Osteocyte (in vitro differentiated cells): ENCODE measurements at regions not wholly inside any gene's neighbourhood (a gene's known extent, or its start where the extent isn't known, plus 50 kb on each side); places are given as distances from the start of the nearest gene placed in this dataset.

Experiments used
- DNase-seq: peaks from one replicate; pipeline ENCODE4 v3.0.0; 2021; ENCODE audit warnings: mixed read lengths; ENCODE audit not compliant: unreplicated experiment; ENCODE audit errors: extremely low spot score
- H3K27ac Mint-ChIP-seq: one replicate; pipeline ENCODE4 v1.8.0; 2021; ENCODE audit warnings: mild to moderate bottlenecking, mixed read lengths; ENCODE audit not compliant: unreplicated experiment
- H3K27me3 Mint-ChIP-seq: one replicate; pipeline ENCODE4 v1.8.0; 2021; ENCODE audit warnings: mixed read lengths; ENCODE audit not compliant: unreplicated experiment
- H3K36me3 Mint-ChIP-seq: one replicate; pipeline ENCODE4 v1.8.0; 2021; ENCODE audit warnings: mixed read lengths; ENCODE audit not compliant: unreplicated experiment
- H3K4me1 Mint-ChIP-seq: one replicate; pipeline ENCODE4 v1.8.0; 2021; ENCODE audit warnings: mixed read lengths; ENCODE audit not compliant: unreplicated experiment
- H3K4me3 Mint-ChIP-seq: one replicate; pipeline ENCODE4 v1.8.0; 2021; ENCODE audit warnings: mild to moderate bottlenecking, moderate library complexity, mixed read lengths; ENCODE audit not compliant: unreplicated experiment
- H3K9me3 Mint-ChIP-seq: one replicate; pipeline ENCODE4 v1.8.0; 2021; ENCODE audit warnings: mixed read lengths; ENCODE audit not compliant: unreplicated experiment
- CTCF ChIP-seq: fragments of 200-600 bp; sonication (generic); IDR thresholded peaks from 2 replicates; pipeline ENCODE4 v1.5.0; 2021; ENCODE audit warnings: antibody characterized with exemption, mild to moderate bottlenecking, moderate library complexity

- TF ChIP-seq CTCF: no peak
- Mint-ChIP-seq H3K9me3 (no peaks in the 10 kb centered on the region), H3K27ac (no peak overlapping the region), H3K36me3 (no peaks in the 10 kb centered on the region), H3K4me3 (no peak overlapping the region), H3K27me3 (no peaks in the 10 kb centered on the region), H3K4me1 (peaks cover 17% of the 10 kb centered on the region)
- DNase-seq: no peak
These were observed 371.9 kb upstream of the KCNH7 start for GRCh38 chr2:163210430-163210918.

- DNase-seq: no peak
- Mint-ChIP-seq H3K36me3 (no peaks in the 10 kb centered on the region), H3K9me3 (no peaks in the 10 kb centered on the region), H3K27ac (no peak overlapping the region), H3K27me3 (no peaks in the 10 kb centered on the region), H3K4me3 (no peak overlapping the region), H3K4me1 (peaks cover 17% of the 10 kb centered on the region)
- no peak for TF ChIP-seq CTCF
These were observed 369.3 kb upstream of the KCNH7 start for GRCh38 chr2:163207693-163208370.

GRCh38 chr2:163205589-163206254, 367.2 kb upstream of the KCNH7 start:
- peaks cover 16% of the 10 kb centered on the region for H3K4me1 Mint-ChIP-seq
- no peak for DNase-seq
- H3K27me3 Mint-ChIP-seq: no peaks in the 10 kb centered on the region
- no peak overlapping the region for H3K27ac Mint-ChIP-seq
- H3K4me3 Mint-ChIP-seq: no peak overlapping the region
- no peaks in the 10 kb centered on the region for H3K9me3 Mint-ChIP-seq
- no peak for TF ChIP-seq CTCF
- no peaks in the 10 kb centered on the region for H3K36me3 Mint-ChIP-seq

DNA sequence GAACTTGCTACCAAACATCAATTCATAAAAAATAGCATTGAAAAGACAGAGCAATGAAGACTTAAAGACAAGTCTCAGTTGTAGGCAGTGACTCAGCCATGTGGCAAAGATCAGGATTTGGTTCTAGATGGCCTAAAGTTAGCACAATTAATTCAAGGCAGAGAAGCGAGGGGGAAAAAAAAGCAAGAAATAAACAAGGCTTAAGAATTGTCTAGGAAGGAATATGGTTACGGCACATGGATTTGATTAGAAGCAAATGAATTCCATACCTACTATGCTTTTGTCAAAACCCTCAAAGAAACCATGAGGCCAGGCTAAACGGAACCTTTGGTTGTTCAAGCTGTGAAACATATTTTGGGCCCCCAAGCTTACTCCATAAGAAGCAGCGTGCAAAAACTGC, 362.2 kb upstream of the KCNH7 start:
- no peak overlapping the region for H3K4me3 Mint-ChIP-seq
- H3K4me1 Mint-ChIP-seq: no peaks in the 10 kb centered on the region
- no peak overlapping the region for H3K27ac Mint-ChIP-seq
- H3K27me3 Mint-ChIP-seq: no peaks in the 10 kb centered on the region
- TF ChIP-seq CTCF: no peak
- DNase-seq: no peak
- peaks cover 5% of the 10 kb centered on the region for H3K36me3 Mint-ChIP-seq
- no peaks in the 10 kb centered on the region for H3K9me3 Mint-ChIP-seq

DNA sequence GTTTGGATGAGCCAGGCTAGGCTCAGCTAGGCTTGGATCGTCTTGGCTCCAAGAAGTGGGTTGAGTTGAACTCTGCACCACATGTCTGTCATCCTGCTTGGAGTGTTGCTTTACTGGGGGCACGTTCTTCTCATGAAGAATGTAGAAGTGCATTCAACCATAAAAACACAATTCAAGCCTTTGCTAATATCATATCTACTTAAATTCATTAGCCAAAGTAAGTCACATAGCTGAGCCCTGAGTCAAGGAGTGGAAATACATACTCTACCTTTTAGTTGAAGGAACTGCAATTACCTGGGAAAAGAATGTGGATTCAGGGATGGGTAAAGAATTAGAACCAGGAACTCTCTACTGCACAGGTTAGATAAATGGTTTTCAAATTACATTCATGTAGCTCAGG, 360.4 kb upstream of the KCNH7 start:
- Mint-ChIP-seq H3K4me3 (no peak overlapping the region), H3K9me3 (no peaks in the 10 kb centered on the region), H3K36me3 (peaks cover 5% of the 10 kb centered on the region), H3K27me3 (no peaks in the 10 kb centered on the region), H3K27ac (no peak overlapping the region), H3K4me1 (no peaks in the 10 kb centered on the region)
- DNase-seq: no peak
- TF ChIP-seq CTCF: no peak
